A673 (cell line): ENCODE measurements at regions not wholly inside any gene's neighbourhood (a gene's known extent, or its start where the extent isn't known, plus 50 kb on each side); places are given as distances from the start of the nearest gene placed in this dataset.

ENCODE experiments used
- BruUV-seq: library from RNA; stranded (reverse); fragments of 400-500 nt; replicated peaks from 2 replicates; lab custom pipeline; 2021; lab: Mats Ljungman, UMichigan
- CTCF ChIA-PET: fragments of 300-600 bp; sonication (Branson Sonifier 250); formaldehyde crosslinking; loops from one replicate; lab custom pipeline; 2022; ENCODE audit warnings: antibody characterized with exemption; lab: Charles Lee
- POLR2A ChIA-PET: fragments of 300-600 bp; sonication (Branson Sonifier 250); formaldehyde crosslinking; loops from one replicate; lab custom pipeline; 2022; ENCODE audit warnings: antibody characterized with exemption; ENCODE audit not compliant: low non-redundant PET; lab: Charles Lee
- DNase-seq: peaks from one replicate; pipeline ENCODE4 v3.0.0-alpha.2; 2015; ENCODE audit warnings: low spot score
- H3K27ac ChIP-seq: fragments of 200-600 bp; sonication (generic); 2 replicates; pipeline ENCODE4 v1.5.1; 2016; ENCODE audit warnings: mixed run types, low read depth, mild to moderate bottlenecking, mixed read lengths, antibody characterized with exemption, low read length; ENCODE audit not compliant: poor library complexity, severe bottlenecking
- H3K27me3 ChIP-seq: fragments of 200-600 bp; sonication (generic); replicated peaks from 2 replicates; pipeline ENCODE4 v1.6.1; 2017; ENCODE audit warnings: mixed run types, low read depth, mild to moderate bottlenecking, mixed read lengths, antibody characterized with exemption, low read length; ENCODE audit not compliant: insufficient read depth, poor library complexity
- H3K36me3 ChIP-seq: fragments of 200-600 bp; sonication (generic); 2 replicates; pipeline ENCODE4 v1.6.1; 2016; ENCODE audit warnings: mixed run types, mild to moderate bottlenecking, mixed read lengths, antibody characterized with exemption, low read length; ENCODE audit not compliant: insufficient read depth, poor library complexity, severe bottlenecking
- H3K4me1 ChIP-seq: fragments of 200-600 bp; sonication (generic); 2 replicates; pipeline ENCODE4 v1.6.1; 2017; ENCODE audit warnings: mixed run types, mild to moderate bottlenecking, mixed read lengths, antibody characterized with exemption, low read length; ENCODE audit not compliant: insufficient read depth, poor library complexity, severe bottlenecking
- H3K4me3 ChIP-seq: fragments of 200-600 bp; sonication (generic); 2 replicates; pipeline ENCODE4 v1.5.1; 2016; ENCODE audit warnings: low read depth, mixed run types, mild to moderate bottlenecking, mixed read lengths, low read length; ENCODE audit not compliant: poor library complexity, severe bottlenecking
- H3K9me3 ChIP-seq: fragments of 200-600 bp; sonication (generic); 2 replicates; pipeline ENCODE4 v1.6.1; 2016; ENCODE audit warnings: mixed run types, low read depth, mild to moderate bottlenecking, mixed read lengths, antibody characterized with exemption, low read length; ENCODE audit not compliant: poor library complexity, severe bottlenecking
- EZH2 ChIP-seq: fragments of 200-600 bp; sonication (generic); IDR thresholded peaks from 2 replicates; pipeline ENCODE4 v1.6.1; 2017; ENCODE audit warnings: borderline replicate concordance, low read depth, mild to moderate bottlenecking, mixed read lengths, antibody characterized with exemption, low read length; ENCODE audit not compliant: poor library complexity, severe bottlenecking
- intact Hi-C: fragments of 100-400 bp; cut with micrococcal nuclease; formaldehyde crosslinking; loops from one replicate; pipeline ENCODE4 v1.10.0; 2022; ENCODE audit not compliant: unreplicated experiment
- TF ChIP-seq, protein P1 (sequence below): fragments of 300-800, 200-600 bp; sonication (generic); conservative IDR thresholded peaks from 2 replicates; pipeline ENCODE4 v1.5.1; 2017; ENCODE audit warnings: low read depth, mild to moderate bottlenecking, antibody characterized with exemption, low read length, moderate library complexity, mixed read lengths

DNA sequence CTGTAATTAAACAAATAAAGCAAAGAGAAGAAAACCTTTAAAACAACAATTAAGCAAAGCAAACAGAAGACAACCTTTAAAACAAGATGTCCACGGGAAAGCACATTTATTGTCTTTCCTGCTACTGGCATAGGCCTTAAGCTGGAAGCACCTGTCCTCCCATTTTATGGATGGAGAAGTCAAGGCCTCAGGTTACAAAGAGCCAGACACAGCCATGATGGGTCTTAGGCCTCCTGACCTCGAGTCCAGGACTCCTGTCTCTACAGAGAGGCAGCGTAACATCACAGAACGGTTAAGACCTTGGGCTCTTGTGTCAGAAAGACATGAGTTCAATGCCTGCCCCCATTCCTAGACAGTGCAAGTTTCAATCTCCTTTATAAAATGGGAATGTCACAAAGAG is 54.7 kb upstream of the INSYN1 start:
- Histone ChIP-seq H3K27ac (no peak overlapping the region), H3K4me1 (no peaks in the 10 kb centered on the region), H3K36me3 (no peaks in the 10 kb centered on the region), H3K27me3 (no peaks in the 10 kb centered on the region), H3K4me3 (no peak overlapping the region), H3K9me3 (no peaks in the 10 kb centered on the region)
- no peak for DNase-seq
- CTCF ChIA-PET: no interaction called here
- POLR2A ChIA-PET: interaction anchor here (0.7 kb wide), 1 partner anchor 74 kb away, joined by 5 read pairs; no protein-coding TSS in a partner anchor
- no TSS peak for BruUV-seq
- no peak for TF ChIP-seq EZH2
- TF ChIP-seq, protein P1, sequence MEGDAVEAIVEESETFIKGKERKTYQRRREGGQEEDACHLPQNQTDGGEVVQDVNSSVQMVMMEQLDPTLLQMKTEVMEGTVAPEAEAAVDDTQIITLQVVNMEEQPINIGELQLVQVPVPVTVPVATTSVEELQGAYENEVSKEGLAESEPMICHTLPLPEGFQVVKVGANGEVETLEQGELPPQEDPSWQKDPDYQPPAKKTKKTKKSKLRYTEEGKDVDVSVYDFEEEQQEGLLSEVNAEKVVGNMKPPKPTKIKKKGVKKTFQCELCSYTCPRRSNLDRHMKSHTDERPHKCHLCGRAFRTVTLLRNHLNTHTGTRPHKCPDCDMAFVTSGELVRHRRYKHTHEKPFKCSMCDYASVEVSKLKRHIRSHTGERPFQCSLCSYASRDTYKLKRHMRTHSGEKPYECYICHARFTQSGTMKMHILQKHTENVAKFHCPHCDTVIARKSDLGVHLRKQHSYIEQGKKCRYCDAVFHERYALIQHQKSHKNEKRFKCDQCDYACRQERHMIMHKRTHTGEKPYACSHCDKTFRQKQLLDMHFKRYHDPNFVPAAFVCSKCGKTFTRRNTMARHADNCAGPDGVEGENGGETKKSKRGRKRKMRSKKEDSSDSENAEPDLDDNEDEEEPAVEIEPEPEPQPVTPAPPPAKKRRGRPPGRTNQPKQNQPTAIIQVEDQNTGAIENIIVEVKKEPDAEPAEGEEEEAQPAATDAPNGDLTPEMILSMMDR: no peak
- intact Hi-C loops: no loop called here

- Histone ChIP-seq H3K27me3 (no peaks in the 10 kb centered on the region), H3K4me1 (no peaks in the 10 kb centered on the region), H3K27ac (no peak overlapping the region), H3K4me3 (no peak overlapping the region), H3K9me3 (no peaks in the 10 kb centered on the region), H3K36me3 (no peaks in the 10 kb centered on the region)
- CTCF ChIA-PET: no interaction called here
- TF ChIP-seq, protein P1: no peak
- POLR2A ChIA-PET: no interaction called here
- intact Hi-C loops: no loop called here
- BruUV-seq: no TSS peak
- no peak for DNase-seq
These were observed 56.8 kb upstream of the INSYN1 start for GRCh38 chr15:73809728-73810501.

GRCh38 chr15:73812806-73813465 is 59.8 kb upstream of the INSYN1 start:
- H3K27ac ChIP-seq: no peak overlapping the region
- H3K27me3 ChIP-seq: no peaks in the 10 kb centered on the region
- H3K4me3 ChIP-seq: no peak overlapping the region
- no TSS peak for BruUV-seq
- H3K9me3 ChIP-seq: no peaks in the 10 kb centered on the region
- no peaks in the 10 kb centered on the region for H3K36me3 ChIP-seq
- POLR2A ChIA-PET: no interaction called here
- intact Hi-C loops: no loop called here
- CTCF ChIA-PET: no interaction called here
- no peak for TF ChIP-seq EZH2
- TF ChIP-seq, protein P1: no peak
- no peaks in the 10 kb centered on the region for H3K4me1 ChIP-seq
- DNase-seq: no peak
